Renal cortical epithelial cell (primary cell): ENCODE measurements at regions not wholly inside any gene's neighbourhood (a gene's known extent, or its start where the extent isn't known, plus 50 kb on each side); places are given as distances from the start of the nearest gene placed in this dataset.
A peak's percentile ranks its signal among the peaks of the same experiment; 100 is the strongest.

Source experiments
- DNase-seq: peaks from one replicate; pipeline ENCODE4 v3.0.0-alpha.2; 2011; ENCODE audit warnings: low read depth

- DNase-seq: no peak
Measured at GRCh38 chr20:1790386-1790785, 104.8 kb upstream of the SIRPA start.

GRCh38 chr20:1788044-1788443 lies 107.2 kb upstream of the SIRPA start:
- no peak for DNase-seq

DNA sequence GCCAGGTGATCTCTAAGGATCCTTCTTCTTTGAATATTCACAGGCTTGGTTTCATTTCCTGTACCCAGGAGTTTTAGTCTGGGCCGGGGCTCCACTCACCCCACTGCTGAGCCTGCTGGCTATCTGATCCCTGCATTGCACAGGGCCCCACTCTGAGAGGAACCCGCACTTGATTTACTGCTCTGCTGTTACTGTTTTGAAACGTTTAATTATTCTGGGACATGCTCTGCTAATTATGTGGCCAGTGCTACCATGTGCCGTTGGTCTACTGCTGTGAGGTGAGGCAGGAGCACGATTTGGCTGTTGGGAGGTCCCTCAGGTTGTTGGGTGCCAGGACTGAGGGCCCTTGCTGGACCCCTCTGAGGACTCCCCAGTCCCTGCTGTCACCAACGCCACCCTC lies 108.7 kb upstream of the SIRPA start:
- peak; percentile 27 for DNase-seq

GRCh38 chr20:1784586-1784985 lies 110.6 kb upstream of the SIRPA start:
- DNase-seq: no peak

DNA sequence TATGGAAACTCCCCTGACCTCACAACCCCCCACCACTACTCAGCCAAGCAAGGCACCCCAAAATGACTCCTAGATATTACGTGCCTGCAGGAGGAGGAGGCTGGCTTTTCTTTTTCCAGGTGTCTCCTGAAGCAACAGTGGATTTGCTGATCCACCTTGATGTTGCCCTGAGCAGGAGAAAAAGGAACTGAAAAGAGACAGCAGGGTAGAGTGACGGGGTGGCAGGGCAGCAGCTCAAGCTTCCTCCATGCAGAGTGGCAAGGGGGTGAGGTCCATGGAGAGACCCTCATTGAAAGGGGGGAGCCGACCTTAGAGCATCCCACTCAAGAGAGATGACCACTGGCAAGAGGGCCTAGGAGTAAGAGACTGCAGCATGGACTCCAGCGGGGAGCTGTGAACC lies 112.0 kb upstream of the SIRPA start:
- no peak for DNase-seq

GRCh38 chr20:1782181-1782580 lies 113.0 kb upstream of the SIRPA start:
- no peak for DNase-seq

- DNase-seq: no peak
Measured at GRCh38 chr20:1779567-1779966, 115.6 kb upstream of the SIRPA start.

- DNase-seq: no peak
Measured at GRCh38 chr20:1778338-1778737, 116.9 kb upstream of the SIRPA start.

DNA sequence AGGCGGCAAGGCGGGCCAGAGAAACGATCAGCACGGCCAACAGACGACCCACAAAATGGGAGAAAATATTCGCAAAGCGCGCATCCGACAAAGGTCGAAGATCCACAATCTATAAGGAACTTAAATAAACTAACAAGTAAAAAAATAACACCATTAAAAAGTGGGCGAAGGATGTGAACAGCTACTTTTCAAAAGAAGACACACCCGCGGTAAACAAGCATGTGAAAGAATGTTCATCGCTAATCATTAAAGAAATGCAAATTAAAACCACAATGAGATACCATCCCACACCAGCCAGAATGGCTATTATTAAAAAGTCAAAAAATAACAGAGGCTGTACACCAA lies 117.8 kb upstream of the SIRPA start:
- peak; percentile 43 for DNase-seq

DNA sequence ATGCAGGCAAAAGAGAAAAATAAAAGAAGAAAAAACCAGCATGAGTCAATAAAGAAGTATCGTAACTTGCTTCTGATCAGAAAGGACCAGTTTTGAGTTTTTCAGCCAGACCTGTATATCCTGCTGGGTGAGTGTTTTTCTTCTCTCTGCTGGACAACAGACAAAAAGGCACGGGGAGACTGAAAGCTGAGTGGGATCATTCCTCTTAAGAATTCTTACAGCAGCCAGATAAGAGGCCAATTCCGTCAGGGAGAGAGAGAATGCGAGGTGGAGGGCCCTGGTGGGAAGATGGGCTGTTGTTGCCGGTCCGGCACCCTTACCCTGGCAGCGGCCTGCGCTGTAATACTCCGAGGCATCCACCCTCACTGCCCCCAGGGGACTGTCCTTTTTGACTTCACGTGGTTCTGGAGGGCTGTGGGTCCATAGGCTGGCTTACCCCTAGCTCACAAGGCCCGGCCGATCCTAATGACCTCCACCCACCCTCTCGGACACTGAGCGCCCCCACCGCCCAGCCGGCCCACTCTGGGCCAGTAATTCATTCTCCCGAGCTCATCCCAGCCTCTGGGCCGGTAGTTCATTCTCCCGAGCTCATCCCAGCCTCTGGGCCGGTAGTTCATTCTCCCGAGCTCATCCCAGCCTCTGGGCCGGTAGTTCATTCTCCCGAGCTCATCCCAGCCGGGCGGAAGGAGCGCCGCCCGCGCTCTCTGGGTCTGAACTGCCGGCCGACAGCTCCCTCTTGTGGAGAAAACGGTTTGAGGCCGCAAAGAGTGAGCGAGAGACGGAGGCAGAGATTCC lies 118.3 kb upstream of the SIRPA start:
- DNase-seq: peak; percentile 61

- peak; percentile 53 for DNase-seq
Measured at GRCh38 chr20:1775117-1775516, 117.5 kb upstream of the SIRPG start.

DNA sequence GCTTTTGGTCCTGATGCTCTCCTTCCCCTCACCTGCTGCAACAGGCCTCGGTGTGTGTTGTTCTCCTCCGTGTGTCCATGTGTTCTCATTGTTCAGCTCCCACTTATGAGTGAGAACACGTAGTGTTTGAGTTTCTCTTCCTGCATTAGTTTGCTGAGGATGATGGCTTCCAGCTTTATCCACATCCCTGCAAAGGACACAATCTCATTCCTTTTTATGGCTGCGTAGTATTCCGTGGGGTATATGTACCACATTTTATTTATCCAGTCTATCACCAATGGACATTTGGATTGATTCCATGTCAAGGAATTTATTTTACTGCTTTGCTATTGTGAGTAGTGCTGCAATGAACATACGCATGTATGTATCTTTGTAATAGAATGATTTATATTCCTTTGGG lies 116.9 kb upstream of the SIRPG start:
- no peak for DNase-seq

DNA sequence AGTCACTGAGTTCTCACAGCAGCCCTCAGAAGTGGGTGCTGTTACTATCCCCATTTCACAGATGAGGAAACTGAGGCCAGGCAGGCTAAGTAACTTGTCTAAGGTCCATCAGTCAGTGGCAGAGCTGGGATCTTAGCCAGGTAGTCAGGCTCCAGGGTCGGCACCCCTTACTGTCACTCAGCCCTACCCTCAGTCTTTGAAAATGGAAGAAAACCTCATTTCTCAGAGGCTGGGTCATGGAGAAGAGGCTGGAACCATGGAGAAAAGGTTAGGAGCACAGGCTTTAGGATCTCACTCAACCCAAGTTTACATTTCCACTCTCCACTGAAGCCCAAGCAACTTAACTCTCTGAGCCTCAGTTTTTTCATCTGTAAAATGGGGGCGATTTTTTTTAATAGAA lies 116.2 kb upstream of the SIRPG start:
- no peak for DNase-seq

DNA sequence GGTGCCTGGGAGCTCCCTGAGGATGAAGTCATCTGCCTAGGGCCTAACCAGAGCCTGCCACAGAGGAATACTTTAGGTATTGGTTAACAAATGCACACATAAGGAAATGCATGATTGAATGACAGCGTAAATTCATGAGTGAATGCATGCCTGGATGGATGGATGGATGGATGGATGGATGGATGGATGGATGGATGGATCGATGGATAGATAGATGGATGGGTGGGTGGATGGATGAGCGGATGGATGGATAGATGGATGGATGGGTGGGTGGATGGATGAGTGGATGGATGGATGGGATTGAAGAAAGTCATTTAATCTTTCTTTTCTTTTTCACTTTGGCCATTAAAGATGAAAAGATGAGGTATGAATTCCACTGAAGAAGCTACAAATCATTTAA lies 111.9 kb upstream of the SIRPG start:
- DNase-seq: no peak

DNA sequence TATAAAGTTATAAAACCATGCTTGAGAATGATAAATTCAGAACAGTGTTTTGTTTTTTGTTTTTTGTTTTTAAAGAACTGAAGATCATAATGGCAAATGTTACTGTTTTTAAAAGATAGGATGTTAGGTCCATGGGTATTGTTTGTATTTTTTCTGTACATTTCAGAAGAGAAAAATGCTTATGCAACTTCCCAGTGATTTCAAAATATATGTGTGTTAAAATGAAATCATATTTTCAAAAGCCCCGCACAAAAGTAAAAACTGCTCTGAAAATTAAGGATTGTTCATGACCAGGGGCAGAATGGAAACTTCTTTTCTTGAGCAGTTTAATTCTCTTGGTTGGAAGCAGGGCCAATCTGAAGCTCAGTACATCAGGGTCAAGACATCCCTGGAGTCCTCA lies 109.2 kb upstream of the SIRPG start:
- DNase-seq: no peak

- peak; percentile 82 for DNase-seq
Measured at GRCh38 chr20:1764136-1765033, 106.8 kb upstream of the SIRPG start.

GRCh38 chr20:1761598-1761997 lies 104.0 kb upstream of the SIRPG start:
- DNase-seq: no peak

DNA sequence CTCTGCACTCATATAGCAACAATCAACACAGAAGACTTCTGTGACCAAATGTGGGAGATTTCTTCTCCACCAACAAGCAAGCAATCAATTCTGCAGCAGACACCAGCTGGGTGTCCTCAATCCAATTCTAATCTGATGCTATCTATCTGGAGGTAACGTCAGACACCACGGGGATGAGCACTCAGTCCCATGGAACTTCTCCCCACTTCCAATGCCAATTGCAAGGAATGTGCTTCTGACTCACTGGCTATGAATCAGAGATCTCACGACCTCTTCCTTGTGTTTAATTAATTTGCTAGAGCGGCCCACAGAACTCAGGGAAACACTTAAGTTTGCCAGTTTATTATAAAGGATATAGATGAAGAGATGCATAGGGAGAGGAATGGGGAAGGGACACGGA lies 103.5 kb upstream of the SIRPG start:
- peak; percentile 92 for DNase-seq

DNA sequence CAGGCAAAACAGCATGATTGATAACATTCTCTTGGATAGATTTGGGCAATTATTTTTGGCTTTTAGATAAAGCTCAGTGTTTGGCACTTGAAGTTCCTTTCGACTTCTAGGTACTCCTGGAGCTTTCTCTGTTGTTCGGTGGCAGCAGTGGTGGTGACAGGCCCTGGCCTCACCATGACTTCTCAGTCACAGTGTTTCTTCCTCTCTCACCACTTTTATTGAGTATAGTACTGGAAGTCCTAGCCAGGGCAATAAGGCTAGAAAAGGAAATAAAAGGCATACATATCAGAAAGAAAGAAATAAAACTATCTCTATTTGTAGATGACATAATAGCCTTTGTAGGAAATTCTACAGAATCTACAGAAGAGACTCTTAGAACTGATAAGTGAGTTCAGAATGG lies 101.2 kb upstream of the SIRPG start:
- no peak for DNase-seq

DNA sequence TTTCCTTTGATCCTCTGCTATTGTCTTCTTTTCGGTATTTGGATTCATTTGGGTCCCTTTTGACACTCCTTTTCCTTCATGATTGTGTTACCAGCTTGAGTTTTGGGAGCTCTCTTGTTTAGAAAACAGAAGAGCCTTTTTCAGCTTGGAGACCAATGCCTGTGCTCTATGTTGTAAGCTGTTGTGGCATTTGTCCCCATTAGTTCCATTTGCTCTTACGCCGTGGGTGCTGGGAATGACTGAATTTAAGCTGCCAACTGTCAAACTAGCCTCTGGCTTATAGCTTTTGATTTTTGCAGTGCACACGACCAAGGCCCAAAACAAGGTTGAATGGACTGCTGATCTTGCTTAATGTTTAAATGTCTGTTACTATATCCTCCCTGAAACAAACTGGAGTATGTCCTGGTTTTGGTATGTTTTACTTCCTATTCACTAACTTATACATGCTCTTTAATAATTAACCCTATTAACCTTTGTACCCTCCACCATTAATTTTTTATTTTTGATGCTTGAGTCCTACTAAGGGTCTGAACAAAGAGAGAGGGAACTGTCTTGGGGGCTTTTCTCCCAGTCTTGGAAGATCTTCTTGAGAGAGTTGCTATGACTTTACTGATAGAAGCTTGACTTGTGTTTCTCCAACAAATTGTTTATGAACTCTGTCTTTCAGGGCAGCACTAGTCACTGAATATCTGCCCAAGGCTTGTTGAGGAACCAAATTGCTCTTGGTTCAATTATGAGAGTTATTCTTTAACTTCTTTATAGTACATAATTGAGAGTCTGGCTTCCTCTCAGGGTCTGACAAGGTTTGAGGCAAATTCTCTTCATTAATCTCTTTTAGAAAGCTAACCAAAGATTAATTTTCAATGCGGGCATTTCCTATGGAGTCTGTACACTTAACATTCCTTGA lies 100.3 kb upstream of the SIRPG start:
- DNase-seq: peak; percentile 86

- peak; percentile 70 for DNase-seq
Measured at GRCh38 chr20:1757072-1757471, 99.5 kb upstream of the SIRPG start.

- no peak for DNase-seq
Measured at GRCh38 chr20:1754749-1755148, 97.2 kb upstream of the SIRPG start.
